Upper lobe of right lung (tissue), 1 donor: ENCODE measurements at regions not wholly inside any gene's neighbourhood (a gene's known extent, or its start where the extent isn't known, plus 50 kb on each side); places are given as distances from the start of the nearest gene placed in this dataset.

Experiments
- ATAC-seq: fragments of 200-7000 bp; cut with Tn5 transposase; one replicate; pipeline ENCODE4 v1.9.1; 2020; ENCODE audit warnings: mild to moderate bottlenecking, moderate library complexity
- DNase-seq: peaks from one replicate; pipeline ENCODE4 v3.0.0-alpha.2; 2020
- H3K27ac ChIP-seq: fragments of 200-600 bp; one replicate; pipeline ENCODE4 v1.8.0; 2022
- H3K27me3 ChIP-seq: fragments of 200-600 bp; one replicate; pipeline ENCODE4 v1.8.0; 2022; ENCODE audit warnings: mild to moderate bottlenecking
- H3K36me3 ChIP-seq: fragments of 200-600 bp; one replicate; pipeline ENCODE4 v1.8.0; 2022
- H3K4me1 ChIP-seq: fragments of 200-600 bp; one replicate; pipeline ENCODE4 v1.8.0; 2022
- H3K4me3 ChIP-seq: fragments of 200-600 bp; one replicate; pipeline ENCODE4 v1.8.0; 2022; ENCODE audit warnings: mild to moderate bottlenecking
- H3K9me3 ChIP-seq: fragments of 200-600 bp; one replicate; pipeline ENCODE4 v1.8.0; 2022
- CTCF ChIP-seq: fragments of 200-600 bp; IDR thresholded peaks from one replicate; pipeline ENCODE4 v1.8.0; 2022; ENCODE audit warnings: antibody characterized with exemption
- intact Hi-C: fragments of 100-400 bp; cut with DNase I; formaldehyde crosslinking; loops from one replicate; pipeline ENCODE4 v1.11.0; 2022
- donor health status: DM: no; HTN: yes; CAD: no; lungs with severe emphysema.

DNA sequence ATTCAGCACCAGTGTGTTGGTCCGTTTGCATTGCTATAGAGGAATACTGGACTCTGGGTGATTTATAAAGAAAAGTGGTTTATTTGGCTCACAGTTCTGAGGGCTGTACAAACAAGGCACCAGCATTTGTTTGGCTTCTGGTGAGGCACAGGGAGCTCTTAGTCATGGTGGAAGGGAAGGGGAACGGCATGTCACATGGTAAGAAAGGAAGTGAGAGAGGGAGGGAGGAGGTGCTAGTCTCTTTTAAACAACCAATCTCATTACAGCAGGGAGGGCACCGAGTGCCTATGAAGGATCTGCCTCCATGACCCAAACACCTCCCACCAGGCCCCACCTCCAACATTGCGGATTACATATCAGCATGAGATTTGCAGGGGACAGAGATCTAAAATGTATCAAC is 143.9 kb upstream of the DLX2 start:
- Histone ChIP-seq H3K9me3 (no peaks in the 10 kb centered on the region), H3K27me3 (no peaks in the 10 kb centered on the region), H3K4me3 (no peak overlapping the region), H3K27ac (no peak overlapping the region), H3K4me1 (peaks cover under 1% of the 10 kb centered on the region), H3K36me3 (no peaks in the 10 kb centered on the region)
- DNase-seq, result no peak
- intact Hi-C loops, result no loop called here
- peak; percentile 48 for ATAC-seq
- no peak for TF ChIP-seq CTCF

GRCh38 chr2:172247203-172247602 is 144.5 kb upstream of the DLX2 start:
- Histone ChIP-seq H3K4me1 (peaks cover 4% of the 10 kb centered on the region), H3K9me3 (no peaks in the 10 kb centered on the region), H3K36me3 (no peaks in the 10 kb centered on the region), H3K4me3 (no peak overlapping the region), H3K27ac (no peak overlapping the region), H3K27me3 (no peaks in the 10 kb centered on the region)
- intact Hi-C loops, result no loop called here
- DNase-seq (no peak), ATAC-seq (no peak)
- no peak for TF ChIP-seq CTCF

- no peak overlapping the region for H3K4me3 ChIP-seq
- no peaks in the 10 kb centered on the region for H3K27me3 ChIP-seq
- no peak for TF ChIP-seq CTCF
- no peaks in the 10 kb centered on the region for H3K36me3 ChIP-seq
- peaks cover 4% of the 10 kb centered on the region for H3K4me1 ChIP-seq
- intact Hi-C loops, result no loop called here
- H3K27ac ChIP-seq, result no peak overlapping the region
- ATAC-seq (no peak), DNase-seq (no peak)
- H3K9me3 ChIP-seq, result no peaks in the 10 kb centered on the region
Observed at GRCh38 chr2:172248381-172248780, 145.7 kb upstream of the DLX2 start.

DNA sequence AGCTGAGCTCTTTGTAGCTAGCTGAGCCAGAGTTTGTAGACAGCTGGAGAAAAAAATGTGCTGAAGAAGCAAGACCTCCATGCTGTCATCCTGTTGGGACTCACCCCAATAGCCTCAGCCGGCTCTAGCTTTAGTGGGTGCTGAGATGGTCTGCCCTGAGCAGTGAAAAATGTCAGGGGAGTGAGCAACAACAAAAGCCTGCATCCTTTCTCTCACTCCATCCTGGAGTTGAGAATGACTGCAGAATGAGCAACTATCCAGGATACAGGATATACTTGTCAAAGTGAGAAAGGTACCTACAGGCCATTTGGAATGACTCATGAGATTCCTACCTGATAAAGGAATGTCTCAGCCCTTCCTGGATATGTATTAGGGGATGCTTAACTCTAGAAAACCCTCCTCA is 146.1 kb upstream of the DLX2 start:
- no peaks in the 10 kb centered on the region for H3K9me3 ChIP-seq
- no peaks in the 10 kb centered on the region for H3K27me3 ChIP-seq
- DNase-seq (no peak), ATAC-seq (no peak)
- peaks cover 4% of the 10 kb centered on the region for H3K4me1 ChIP-seq
- no peaks in the 10 kb centered on the region for H3K36me3 ChIP-seq
- TF ChIP-seq CTCF, result no peak
- H3K4me3 ChIP-seq, result no peak overlapping the region
- intact Hi-C loops, result no loop called here
- no peak overlapping the region for H3K27ac ChIP-seq

DNA sequence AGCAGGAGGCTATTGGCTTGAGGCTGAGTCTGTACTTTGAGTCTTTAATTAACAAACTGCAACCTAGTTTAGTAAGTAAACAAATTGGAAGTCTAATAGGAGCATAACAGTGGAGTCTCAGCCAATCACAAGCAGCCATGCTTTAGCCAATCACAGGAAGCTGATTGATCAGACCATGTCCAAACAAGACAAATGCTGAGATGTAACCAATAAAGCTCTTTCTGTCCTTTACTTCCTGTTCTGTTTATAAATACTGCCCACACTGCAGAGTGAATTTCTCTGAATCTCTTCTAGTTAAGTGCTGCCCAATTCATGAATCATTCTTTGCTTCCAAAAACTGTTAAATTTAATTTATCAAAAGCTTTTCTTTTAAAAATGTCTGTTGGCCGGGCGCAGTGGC is 146.6 kb upstream of the DLX2 start:
- ATAC-seq, result no peak
- intact Hi-C loops, result no loop called here

More for the DNA sequence above, 146.6 kb upstream of the DLX2 start:
- DNase-seq, result no peak
- no peak overlapping the region for H3K27ac ChIP-seq
- TF ChIP-seq CTCF, result no peak
- no peak overlapping the region for H3K4me3 ChIP-seq
- H3K27me3 ChIP-seq, result no peaks in the 10 kb centered on the region
- H3K9me3 ChIP-seq, result no peaks in the 10 kb centered on the region
- no peaks in the 10 kb centered on the region for H3K36me3 ChIP-seq
- H3K4me1 ChIP-seq, result peaks cover 4% of the 10 kb centered on the region
